Osteocyte (in vitro differentiated cells): ENCODE measurements at regions not wholly inside any gene's neighbourhood (a gene's known extent, or its start where the extent isn't known, plus 50 kb on each side); places are given as distances from the start of the nearest gene placed in this dataset.

ENCODE experiments used
- DNase-seq: peaks from one replicate; pipeline ENCODE4 v3.0.0; 2021; ENCODE audit warnings: mixed read lengths; ENCODE audit not compliant: unreplicated experiment; ENCODE audit errors: extremely low spot score
- H3K27ac Mint-ChIP-seq: one replicate; pipeline ENCODE4 v1.8.0; 2021; ENCODE audit warnings: mild to moderate bottlenecking, mixed read lengths; ENCODE audit not compliant: unreplicated experiment
- H3K27me3 Mint-ChIP-seq: one replicate; pipeline ENCODE4 v1.8.0; 2021; ENCODE audit warnings: mixed read lengths; ENCODE audit not compliant: unreplicated experiment
- H3K36me3 Mint-ChIP-seq: one replicate; pipeline ENCODE4 v1.8.0; 2021; ENCODE audit warnings: mixed read lengths; ENCODE audit not compliant: unreplicated experiment
- H3K4me1 Mint-ChIP-seq: one replicate; pipeline ENCODE4 v1.8.0; 2021; ENCODE audit warnings: mixed read lengths; ENCODE audit not compliant: unreplicated experiment
- H3K4me3 Mint-ChIP-seq: one replicate; pipeline ENCODE4 v1.8.0; 2021; ENCODE audit warnings: mild to moderate bottlenecking, moderate library complexity, mixed read lengths; ENCODE audit not compliant: unreplicated experiment
- H3K9me3 Mint-ChIP-seq: one replicate; pipeline ENCODE4 v1.8.0; 2021; ENCODE audit warnings: mixed read lengths; ENCODE audit not compliant: unreplicated experiment
- TF ChIP-seq, protein P1 (sequence below): fragments of 200-600 bp; sonication (generic); IDR thresholded peaks from 2 replicates; pipeline ENCODE4 v1.5.0; 2021; ENCODE audit warnings: antibody characterized with exemption, mild to moderate bottlenecking, moderate library complexity

- H3K4me1 Mint-ChIP-seq, result no peaks in the 10 kb centered on the region
- peaks cover 2% of the 10 kb centered on the region for H3K27me3 Mint-ChIP-seq
- TF ChIP-seq, protein P1, sequence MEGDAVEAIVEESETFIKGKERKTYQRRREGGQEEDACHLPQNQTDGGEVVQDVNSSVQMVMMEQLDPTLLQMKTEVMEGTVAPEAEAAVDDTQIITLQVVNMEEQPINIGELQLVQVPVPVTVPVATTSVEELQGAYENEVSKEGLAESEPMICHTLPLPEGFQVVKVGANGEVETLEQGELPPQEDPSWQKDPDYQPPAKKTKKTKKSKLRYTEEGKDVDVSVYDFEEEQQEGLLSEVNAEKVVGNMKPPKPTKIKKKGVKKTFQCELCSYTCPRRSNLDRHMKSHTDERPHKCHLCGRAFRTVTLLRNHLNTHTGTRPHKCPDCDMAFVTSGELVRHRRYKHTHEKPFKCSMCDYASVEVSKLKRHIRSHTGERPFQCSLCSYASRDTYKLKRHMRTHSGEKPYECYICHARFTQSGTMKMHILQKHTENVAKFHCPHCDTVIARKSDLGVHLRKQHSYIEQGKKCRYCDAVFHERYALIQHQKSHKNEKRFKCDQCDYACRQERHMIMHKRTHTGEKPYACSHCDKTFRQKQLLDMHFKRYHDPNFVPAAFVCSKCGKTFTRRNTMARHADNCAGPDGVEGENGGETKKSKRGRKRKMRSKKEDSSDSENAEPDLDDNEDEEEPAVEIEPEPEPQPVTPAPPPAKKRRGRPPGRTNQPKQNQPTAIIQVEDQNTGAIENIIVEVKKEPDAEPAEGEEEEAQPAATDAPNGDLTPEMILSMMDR, result no peak
- H3K36me3 Mint-ChIP-seq, result no peaks in the 10 kb centered on the region
- no peak overlapping the region for H3K27ac Mint-ChIP-seq
- H3K4me3 Mint-ChIP-seq, result no peak overlapping the region
- DNase-seq, result no peak
- H3K9me3 Mint-ChIP-seq, result peaks cover 16% of the 10 kb centered on the region
Measured at GRCh38 chr5:110956913-110957813, 114.3 kb upstream of the TSLP start.

DNA sequence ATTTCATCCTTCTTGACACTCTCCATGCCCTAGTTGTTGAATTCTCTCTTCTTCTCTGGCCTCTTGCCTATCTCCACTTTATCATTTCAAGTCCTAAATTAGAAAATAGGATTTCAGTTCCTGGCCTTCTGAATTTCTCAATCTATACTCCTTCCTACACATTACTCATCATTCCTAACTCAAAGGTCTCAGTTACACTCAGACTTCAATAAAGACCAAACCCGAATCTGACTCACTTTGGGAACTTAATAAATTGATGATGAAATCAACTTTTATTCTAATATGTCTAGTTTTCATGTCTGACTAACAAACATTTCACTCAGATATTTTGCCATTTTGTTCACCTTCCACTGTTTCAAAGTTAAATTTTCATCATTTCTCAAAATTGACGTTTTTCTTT is 113.6 kb upstream of the TSLP start:
- no peak for DNase-seq
- H3K4me1 Mint-ChIP-seq, result no peaks in the 10 kb centered on the region
- H3K4me3 Mint-ChIP-seq, result no peak overlapping the region
- H3K27me3 Mint-ChIP-seq, result peaks cover 2% of the 10 kb centered on the region
- TF ChIP-seq, protein P1, result no peak
- no peak overlapping the region for H3K27ac Mint-ChIP-seq
- H3K36me3 Mint-ChIP-seq, result no peaks in the 10 kb centered on the region
- peaks cover 16% of the 10 kb centered on the region for H3K9me3 Mint-ChIP-seq

GRCh38 chr5:110963495-110963894 is 108.0 kb upstream of the TSLP start:
- Mint-ChIP-seq H3K9me3 (peaks cover 6% of the 10 kb centered on the region), H3K27ac (no peak overlapping the region), H3K4me1 (no peaks in the 10 kb centered on the region), H3K4me3 (no peak overlapping the region), H3K36me3 (no peaks in the 10 kb centered on the region), H3K27me3 (no peaks in the 10 kb centered on the region)
- TF ChIP-seq, protein P1, result no peak
- no peak for DNase-seq

DNA sequence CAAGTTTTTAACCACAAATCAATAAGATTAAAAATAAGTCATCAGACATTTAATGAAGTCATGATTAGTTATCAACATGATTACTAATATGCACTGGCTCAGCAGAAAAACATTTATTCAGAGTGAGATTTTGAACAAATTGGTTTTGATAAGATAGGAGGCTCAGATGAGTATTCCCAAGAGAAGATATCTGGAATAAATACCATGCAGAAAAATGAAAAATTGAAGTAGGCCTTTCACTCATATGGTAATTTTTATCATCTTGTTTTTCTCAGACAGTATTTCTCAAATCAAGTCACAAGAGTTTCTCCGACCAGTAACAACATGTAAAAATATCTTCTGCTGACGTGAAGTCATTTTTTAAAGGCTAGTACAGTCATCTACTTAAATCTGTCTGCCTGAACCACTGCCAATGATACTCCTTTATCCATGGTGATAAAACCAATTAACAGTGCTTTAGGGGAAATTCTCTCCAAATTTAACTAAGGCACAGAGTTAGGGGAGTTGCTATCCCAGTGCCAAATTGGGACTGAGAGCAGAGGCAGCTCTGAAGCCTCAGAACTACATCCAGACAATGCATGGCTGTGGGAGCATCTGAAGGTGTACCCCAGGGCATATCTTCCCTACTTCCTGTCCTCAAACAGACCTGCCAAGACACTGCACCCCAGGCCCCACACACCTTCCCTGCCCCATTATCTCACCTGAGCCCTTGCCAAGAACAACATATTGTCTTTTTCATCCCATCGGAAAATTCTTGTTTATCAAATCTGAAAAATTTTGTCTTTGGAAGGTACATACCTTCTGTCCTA is 105.5 kb upstream of the TSLP start:
- no peaks in the 10 kb centered on the region for H3K4me1 Mint-ChIP-seq
- TF ChIP-seq, protein P1, result no peak
- H3K27ac Mint-ChIP-seq, result no peak overlapping the region
- no peak overlapping the region for H3K4me3 Mint-ChIP-seq
- DNase-seq, result no peak
- no peaks in the 10 kb centered on the region for H3K9me3 Mint-ChIP-seq
- no peaks in the 10 kb centered on the region for H3K36me3 Mint-ChIP-seq
- peaks cover 4% of the 10 kb centered on the region for H3K27me3 Mint-ChIP-seq
